GM18502 (cell line): ENCODE measurements at regions not wholly inside any gene's neighbourhood (a gene's known extent, or its start where the extent isn't known, plus 50 kb on each side); places are given as distances from the start of the nearest gene placed in this dataset.

Experiments used
- ATAC-seq: cut with Tn5 transposase; IDR thresholded peaks from one replicate; pipeline ENCODE4 v1.9.1; 2021; ENCODE audit warnings: mild to moderate bottlenecking; ENCODE audit not compliant: unreplicated experiment, poor library complexity

DNA sequence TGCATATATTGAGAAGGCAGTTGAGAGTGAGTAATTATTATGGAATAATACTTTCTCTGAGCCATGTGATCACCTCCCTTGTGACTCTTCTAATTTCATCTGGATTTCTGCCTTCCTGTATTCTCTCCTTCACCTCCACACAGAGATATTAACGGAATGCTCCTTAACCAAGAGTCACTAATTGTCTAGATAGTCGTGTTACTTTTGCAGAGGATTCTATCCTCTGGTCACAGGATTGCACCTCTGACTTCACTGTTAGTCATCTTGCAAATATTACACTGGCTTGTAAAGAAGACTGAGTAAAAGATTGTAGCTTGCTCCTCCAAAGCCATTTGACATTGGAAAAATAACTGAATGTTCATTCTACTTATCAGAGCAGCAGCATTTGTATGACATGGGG lies 160.9 kb downstream of the SH2D1A start:
- no peak for ATAC-seq

DNA sequence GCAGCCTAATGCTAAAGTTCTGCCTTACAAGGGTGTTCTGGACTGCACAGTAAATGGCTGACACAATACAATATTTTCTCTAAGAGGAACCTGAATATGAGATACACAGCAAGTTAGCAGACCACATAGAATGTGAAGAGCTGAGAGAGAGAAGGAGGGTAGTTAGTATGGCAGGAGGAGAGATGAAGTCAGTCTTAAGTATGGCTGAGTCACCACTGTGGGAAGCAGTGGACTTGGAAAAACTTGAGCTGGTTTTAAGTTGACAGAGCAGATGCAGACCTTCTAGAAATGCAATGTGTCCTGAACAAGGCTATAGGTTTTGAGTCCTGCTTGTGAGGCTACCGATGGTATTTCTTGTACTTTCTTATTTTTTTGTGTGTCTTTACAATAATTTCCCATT lies 172.5 kb downstream of the SH2D1A start:
- no peak for ATAC-seq

GRCh38 chrX:124524852-124525251 lies 178.5 kb downstream of the SH2D1A start:
- no peak for ATAC-seq

GRCh38 chrX:124529786-124530185 lies 183.4 kb downstream of the SH2D1A start:
- ATAC-seq = no peak

- ATAC-seq = no peak
These were observed 184.4 kb downstream of the SH2D1A start for GRCh38 chrX:124530803-124531202.

- no peak for ATAC-seq
These were observed 188.2 kb downstream of the SH2D1A start for GRCh38 chrX:124534536-124534935.

- ATAC-seq = no peak
These were observed 194.1 kb downstream of the SH2D1A start for GRCh38 chrX:124540474-124540873.

DNA sequence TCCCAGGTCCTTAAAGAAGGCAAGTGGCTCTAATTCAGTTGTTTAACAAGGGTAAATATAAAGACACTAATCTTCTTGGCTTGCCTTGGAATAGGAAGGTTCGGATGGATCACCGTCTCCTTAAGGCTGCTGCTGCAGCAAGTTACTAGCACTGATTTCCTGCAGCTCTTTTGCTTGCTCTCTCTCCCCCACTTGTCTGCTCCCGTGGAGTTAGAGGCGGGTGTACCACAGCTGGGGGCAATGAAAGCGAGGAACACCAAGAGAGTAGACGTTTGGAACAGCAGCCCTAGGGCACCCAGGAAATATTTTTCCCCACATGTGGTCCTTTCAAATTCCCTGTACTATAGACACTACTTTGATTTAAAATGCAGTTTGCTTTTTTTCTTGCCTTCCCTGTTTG lies 202.2 kb downstream of the SH2D1A start:
- no peak for ATAC-seq

DNA sequence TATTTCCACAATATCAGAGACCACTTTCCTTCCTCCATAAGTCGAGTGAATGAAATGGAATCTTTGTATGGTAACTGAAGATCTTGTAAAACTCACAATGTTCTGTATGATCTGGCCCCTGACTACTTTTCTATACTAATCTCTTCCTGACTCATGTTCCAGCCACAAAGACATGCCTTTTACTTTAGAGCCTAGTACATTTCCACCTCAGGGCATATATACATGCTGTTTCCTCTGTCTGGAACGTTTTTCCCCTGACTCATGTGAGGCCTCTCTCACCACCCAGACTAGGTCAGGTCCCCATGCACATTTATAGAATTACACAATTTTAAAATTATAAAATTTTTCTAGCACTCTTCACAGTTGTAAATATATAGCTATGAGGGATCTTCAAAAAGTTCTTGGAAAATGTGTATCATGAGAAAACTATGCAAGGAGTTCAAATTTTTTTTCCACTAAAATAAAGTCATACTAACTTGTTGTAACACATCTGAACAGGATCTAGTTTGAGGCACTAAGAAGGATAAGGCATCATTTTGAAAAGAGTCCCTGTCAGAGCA lies 208.8 kb downstream of the SH2D1A start:
- ATAC-seq = no peak

DNA sequence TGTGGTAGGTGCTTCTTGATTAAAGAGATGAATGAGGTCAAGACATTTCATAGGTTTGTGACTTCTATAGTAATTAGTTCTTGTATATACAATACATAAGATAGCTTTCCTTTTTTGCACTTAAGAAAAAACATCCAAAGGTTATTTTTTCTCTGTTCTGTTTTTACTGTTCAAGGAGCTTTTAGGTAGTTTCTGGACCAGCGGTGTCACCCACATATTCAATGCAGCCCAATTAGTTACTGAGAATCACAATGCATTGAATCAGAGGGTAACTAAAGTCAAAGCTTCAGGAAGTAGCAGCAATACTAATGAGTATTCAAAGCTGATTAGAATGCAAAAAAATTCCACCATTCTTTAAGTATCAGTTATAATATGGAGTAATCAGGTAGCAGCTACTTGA lies 211.6 kb downstream of the SH2D1A start:
- no peak for ATAC-seq

GRCh38 chrX:124573468-124573867 lies 227.1 kb downstream of the SH2D1A start:
- no peak for ATAC-seq

- ATAC-seq = no peak
These were observed 246.4 kb downstream of the SH2D1A start for GRCh38 chrX:124592744-124593143.

DNA sequence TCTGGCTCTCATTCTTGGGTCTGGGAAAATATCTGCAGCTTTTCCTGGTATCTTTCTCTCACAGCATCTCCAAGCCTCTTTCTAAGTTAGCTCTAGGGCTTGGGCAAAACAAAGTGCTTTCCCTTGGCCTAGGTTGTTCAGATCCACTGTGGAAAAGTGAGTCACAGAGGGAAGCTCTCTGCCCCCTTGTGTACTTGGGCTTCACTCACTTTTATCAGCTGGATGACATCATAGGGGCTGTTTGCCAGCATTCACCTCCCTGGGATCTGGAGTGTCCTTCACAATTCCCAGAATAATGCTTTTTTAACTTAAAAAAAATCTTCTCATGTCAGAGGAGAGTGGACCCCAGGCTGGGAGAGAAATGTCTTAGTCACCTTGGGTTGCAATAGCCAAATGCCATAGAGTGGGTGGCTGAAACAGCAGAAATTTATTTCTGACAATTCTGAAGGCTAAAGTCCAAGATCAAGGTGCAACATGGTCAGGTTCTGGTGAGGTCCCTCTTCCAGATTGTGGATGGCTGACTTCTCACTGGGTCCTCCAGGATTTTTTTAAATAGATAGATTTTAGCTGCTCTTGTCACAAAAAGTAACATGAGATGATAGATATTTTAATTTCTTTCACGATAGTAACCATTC lies 247.8 kb downstream of the SH2D1A start:
- no peak for ATAC-seq

- no peak for ATAC-seq
These were observed 259.1 kb downstream of the SH2D1A start for GRCh38 chrX:124605511-124605910.

- ATAC-seq = no peak
These were observed 260.4 kb downstream of the SH2D1A start for GRCh38 chrX:124606724-124607123.

GRCh38 chrX:124619710-124620109 lies 273.3 kb downstream of the SH2D1A start:
- ATAC-seq = no peak

DNA sequence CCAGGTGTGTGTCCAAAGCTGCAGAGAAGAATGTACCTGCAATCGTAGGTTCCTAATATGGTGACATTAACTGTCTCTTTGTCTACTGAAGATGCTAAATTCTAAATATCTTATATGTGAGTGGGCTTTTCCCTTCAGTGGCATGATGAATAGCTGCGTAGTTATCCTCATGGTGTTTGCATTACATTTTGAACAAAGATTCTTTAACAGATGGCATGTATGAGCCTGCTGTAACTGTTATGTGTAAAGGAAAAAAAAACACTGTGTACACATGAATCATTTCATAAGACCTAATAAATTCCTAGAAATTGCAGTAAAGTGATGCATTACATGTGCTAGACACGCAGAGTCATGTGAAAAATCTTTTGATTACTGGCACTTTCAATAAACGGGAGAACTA lies 288.0 kb downstream of the SH2D1A start:
- ATAC-seq = no peak

GRCh38 chrX:124641737-124642491 lies 295.6 kb downstream of the SH2D1A start:
- ATAC-seq = no peak

GRCh38 chrX:124646403-124646802 lies 300.0 kb downstream of the SH2D1A start:
- no peak for ATAC-seq

DNA sequence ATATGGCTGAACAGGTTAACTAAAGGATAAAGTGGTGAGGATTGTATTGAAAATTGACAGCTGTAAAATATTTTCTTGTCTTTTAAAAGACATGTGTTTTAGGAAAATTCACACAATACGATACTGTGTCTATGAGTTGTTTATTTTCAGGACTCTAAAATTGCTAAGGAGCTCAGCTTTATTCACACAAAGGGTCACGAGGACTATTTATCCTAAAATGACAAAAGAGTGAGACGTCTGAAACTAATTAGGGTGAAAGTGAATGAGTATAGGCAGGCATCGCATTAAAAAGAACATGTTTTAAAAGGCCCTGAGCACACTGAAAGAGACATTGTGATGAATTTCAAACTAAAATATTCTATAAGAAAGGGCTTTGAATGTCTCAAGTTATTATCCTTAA lies 304.7 kb downstream of the SH2D1A start:
- no peak for ATAC-seq

- no peak for ATAC-seq
These were observed 319.4 kb downstream of the SH2D1A start for GRCh38 chrX:124665621-124666400.
